Transverse colon (tissue), 4 donors: ENCODE measurements at regions not wholly inside any gene's neighbourhood (a gene's known extent, or its start where the extent isn't known, plus 50 kb on each side); places are given as distances from the start of the nearest gene placed in this dataset.

Source experiments
- DNase-seq: peaks from one replicate; pipeline ENCODE4 v3.0.0-alpha.2; 2019
- H3K27ac ChIP-seq, 4 donors: fragments of 200-600 bp; sonication (generic); 2 replicates each; pipeline ENCODE4 v1.5.1; 2016 to 2018; ENCODE audit warnings: inconsistent platforms in 4 of 4
- H3K27me3 ChIP-seq: fragments of 200-600 bp; sonication (generic); 2 replicates; pipeline ENCODE4 v1.5.1; 2017; ENCODE audit warnings: inconsistent platforms
- H3K36me3 ChIP-seq, 4 donors: fragments of 200-600 bp; sonication (generic); 2 replicates each; pipeline ENCODE4 v1.5.1; 2017 to 2019; ENCODE audit warnings: inconsistent platforms in 4 of 4
- H3K4me1 ChIP-seq, 4 donors: fragments of 200-600 bp; sonication (generic); 2 replicates each; pipeline ENCODE4 v1.5.1; 2017 to 2020; ENCODE audit warnings: inconsistent platforms in 4 of 4
- H3K4me3 ChIP-seq, 4 donors: fragments of 200-600 bp; sonication (generic); 1 replicate in 1 of 4; 2 replicates in 3 of 4; pipeline versions ENCODE4 v1.5.1 to v1.6.1; 2017 to 2019; ENCODE audit warnings: inconsistent platforms in 4 of 4
- H3K9me3 ChIP-seq, 2 donors: fragments of 200-600 bp; sonication (generic); 2 replicates each; pipeline ENCODE4 v1.5.1; 2017 to 2019; ENCODE audit warnings: inconsistent platforms in 2 of 2
- CTCF ChIP-seq, 5 experiments: fragments of 200-600 bp in 3 of 5; fragments of 450-650 bp in 2 of 5; sonication (generic) in 3 of 5; IDR thresholded peaks; 1 replicate in 2 of 5; 2 replicates in 3 of 5; pipeline ENCODE4 v1.5.1; 2016 to 2017; ENCODE audit warnings: antibody characterized with exemption in 5 of 5, inconsistent platforms in 3 of 5, mild to moderate bottlenecking in 2 of 5, moderate library complexity in 1 of 5
- EP300 ChIP-seq: sonication (generic); formaldehyde crosslinking; IDR thresholded peaks from one replicate; pipeline ENCODE4 v1.6.1; 2017; ENCODE audit warnings: antibody characterized with exemption, low read depth
- POLR2A ChIP-seq: fragments of 450-650 bp; IDR thresholded peaks from one replicate; pipeline ENCODE4 v1.6.1; 2016; ENCODE audit warnings: antibody characterized with exemption, mild to moderate bottlenecking, moderate library complexity
- POLR2AphosphoS5 ChIP-seq, 3 donors: sonication (generic); formaldehyde crosslinking; IDR thresholded peaks; one replicate each; pipeline ENCODE4 v1.6.1; 2016; ENCODE audit warnings: antibody characterized with exemption in 3 of 3
- WGBS, 2 donors: methylation state at CpG; one replicate each; pipeline ENCODE4 v1.1.5; 2018; ENCODE audit warnings: low coverage in 1 of 2; 5-methylcytosine and 5-hydroxymethylcytosine counted together
- in situ Hi-C, 4 donors: fragments of 200-750 bp; cut with MboI; loops; one replicate each; pipeline versions ENCODE4 v1.15.0 to v1.15.1; 2017; ENCODE audit warnings: low sequenced_read_pairs in 3 of 4, low pct_ligation_motif_present in 1 of 4, low pct_unique_long_range_greater_than_20kb in 1 of 4
- intact Hi-C: fragments of 100-400 bp; cut with DNase I; formaldehyde crosslinking; loops from one replicate; pipeline ENCODE4 v1.15.1; 2023; ENCODE audit warnings: low total_unique reads

GRCh38 chr7:131012477-131013031, 278.5 kb upstream of the KLF14 start:
- no peak overlapping the region for H3K4me3 ChIP-seq
- H3K27me3 ChIP-seq = no peaks in the 10 kb centered on the region
- DNase-seq = no peak
- TF ChIP-seq CTCF (IDR thresholded peaks at IDR 0.05) (no peak), POLR2A (no peak), EP300 (no peak), POLR2AphosphoS5 (IDR thresholded peaks at IDR 0.05) (no peak)
- no peaks in the 10 kb centered on the region for H3K9me3 ChIP-seq
- WGBS, 2 donors = 82% methylated on average over 7 of the region's 7 CpGs; no CpG with 5 or more reads in 1 of the 2 donors
- H3K4me1 ChIP-seq = peaks cover 27 to 77% (median 43%) of the 10 kb centered on the region in 4 donors
- in situ Hi-C loops = no loop called here
- intact Hi-C loops = no loop called here
- no peaks in the 10 kb centered on the region for H3K36me3 ChIP-seq
- H3K27ac ChIP-seq = peak overlapping the region; percentile 56 to 68 (median 62)

- H3K4me1 ChIP-seq = peaks cover 23 to 66% (median 32%) of the 10 kb centered on the region in 4 donors
- TF ChIP-seq CTCF (IDR thresholded peaks at IDR 0.05) (no peak), EP300 (no peak), POLR2A (no peak), POLR2AphosphoS5 (IDR thresholded peaks at IDR 0.05) (no peak)
Observed at GRCh38 chr7:131013716-131014115, 279.7 kb upstream of the KLF14 start.

GRCh38 chr7:131014906-131015656, 281.1 kb upstream of the KLF14 start:
- in situ Hi-C loops = no loop called here
- Histone ChIP-seq H3K4me3 (no peak overlapping the region), H3K36me3 (no peaks in the 10 kb centered on the region), H3K9me3 (no peaks in the 10 kb centered on the region), H3K27me3 (no peaks in the 10 kb centered on the region), H3K4me1 (peaks cover 18 to 58% (median 25%) of the 10 kb centered on the region in 4 donors), H3K27ac (no peak overlapping the region)
- no peak for DNase-seq
- intact Hi-C loops = no loop called here
- WGBS, 2 donors = 79 to 81% methylated on average over 6 to 7 of the region's 7 CpGs
- TF ChIP-seq POLR2A (no peak), EP300 (no peak), POLR2AphosphoS5 (IDR thresholded peaks at IDR 0.05) (no peak), CTCF (IDR thresholded peaks at IDR 0.05) (no peak)

More at GRCh38 chr7:131013716-131014115, 279.7 kb upstream of the KLF14 start:
- intact Hi-C loops = no loop called here
- Histone ChIP-seq H3K36me3 (no peaks in the 10 kb centered on the region), H3K27ac (no peak overlapping the region), H3K4me3 (no peak overlapping the region), H3K27me3 (no peaks in the 10 kb centered on the region), H3K9me3 (no peaks in the 10 kb centered on the region)
- in situ Hi-C loops = no loop called here
- WGBS, 2 donors = 89 to 94% methylated on average over 11 of the region's 11 CpGs
- no peak for DNase-seq

GRCh38 chr7:131015657-131015958, 281.6 kb upstream of the KLF14 start:
- in situ Hi-C loops = no loop called here
- DNase-seq = no peak

More at GRCh38 chr7:131015657-131015958, 281.6 kb upstream of the KLF14 start:
- Histone ChIP-seq H3K9me3 (no peaks in the 10 kb centered on the region), H3K4me1 (peaks cover 16 to 53% (median 24%) of the 10 kb centered on the region in 4 donors), H3K27ac (no peak overlapping the region), H3K4me3 (no peak overlapping the region), H3K27me3 (no peaks in the 10 kb centered on the region), H3K36me3 (no peaks in the 10 kb centered on the region)
- intact Hi-C loops = no loop called here
- no peak for TF ChIP-seq EP300
- no peak for TF ChIP-seq POLR2A
- TF ChIP-seq POLR2AphosphoS5 (IDR thresholded peaks at IDR 0.05) = no peak
- no peak for TF ChIP-seq CTCF (IDR thresholded peaks at IDR 0.05)
- WGBS, 2 donors = 71 to 72% methylated on average over 3 of the region's 3 CpGs
